Left ventricle myocardium inferior (tissue), 1 donor: ENCODE measurements at regions not wholly inside any gene's neighbourhood (a gene's known extent, or its start where the extent isn't known, plus 50 kb on each side); places are given as distances from the start of the nearest gene placed in this dataset.

ENCODE experiments used
- DNase-seq: peaks from one replicate; pipeline ENCODE4 v3.0.0-alpha.2; 2020
- H3K27ac ChIP-seq: fragments of 200-600 bp; replicated peaks from 2 replicates; pipeline ENCODE4 v1.8.0; 2021
- H3K27me3 ChIP-seq: fragments of 200-600 bp; 2 replicates; pipeline ENCODE4 v1.8.0; 2021; ENCODE audit warnings: low read depth
- H3K36me3 ChIP-seq: fragments of 200-600 bp; 2 replicates; pipeline ENCODE4 v1.8.0; 2021
- H3K4me1 ChIP-seq: fragments of 200-600 bp; 2 replicates; pipeline ENCODE4 v1.8.0; 2021
- H3K4me3 ChIP-seq: fragments of 200-600 bp; 2 replicates; pipeline ENCODE4 v1.8.0; 2021; ENCODE audit warnings: mild to moderate bottlenecking, moderate library complexity
- H3K9me3 ChIP-seq: fragments of 200-600 bp; replicated peaks from 2 replicates; pipeline ENCODE4 v1.8.0; 2021
- CTCF ChIP-seq: fragments of 200-600 bp; IDR thresholded peaks from 2 replicates; pipeline ENCODE4 v1.8.0; 2021; ENCODE audit warnings: antibody characterized with exemption, mild to moderate bottlenecking, borderline replicate concordance
- intact Hi-C: fragments of 100-400 bp; cut with micrococcal nuclease; formaldehyde crosslinking; loops from one replicate; pipeline ENCODE4 v1.11.0; 2022
- donor health status: DM: no; HTN: yes; CAD: no; lungs with severe emphysema.

DNA sequence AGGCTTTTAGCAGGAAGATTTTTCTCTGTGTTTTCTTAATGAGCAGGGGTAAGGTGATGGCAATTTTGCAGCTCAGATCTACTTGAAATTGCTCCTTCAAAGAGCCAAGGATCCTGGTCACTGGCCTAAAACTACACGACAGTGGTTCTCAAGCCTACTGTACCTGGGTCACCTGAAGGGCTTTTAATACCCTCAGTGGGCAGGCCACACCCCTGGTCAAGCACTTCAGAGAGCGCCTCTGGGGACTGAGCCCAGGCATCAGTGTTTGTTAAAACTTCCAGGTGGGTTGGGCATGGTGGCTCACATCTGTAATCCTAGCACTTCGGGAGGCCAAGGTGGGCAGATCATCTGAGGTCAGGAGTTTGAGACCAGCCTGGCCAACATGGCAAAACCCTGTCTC, 158.4 kb downstream of the FAM43A start:
- Histone ChIP-seq H3K27ac (no peak overlapping the region), H3K4me1 (peaks cover 14% of the 10 kb centered on the region), H3K27me3 (no peaks in the 10 kb centered on the region), H3K9me3 (no peaks in the 10 kb centered on the region), H3K4me3 (no peak overlapping the region), H3K36me3 (no peaks in the 10 kb centered on the region)
- TF ChIP-seq CTCF: no peak
- intact Hi-C loops: no loop called here
- DNase-seq: no peak

DNA sequence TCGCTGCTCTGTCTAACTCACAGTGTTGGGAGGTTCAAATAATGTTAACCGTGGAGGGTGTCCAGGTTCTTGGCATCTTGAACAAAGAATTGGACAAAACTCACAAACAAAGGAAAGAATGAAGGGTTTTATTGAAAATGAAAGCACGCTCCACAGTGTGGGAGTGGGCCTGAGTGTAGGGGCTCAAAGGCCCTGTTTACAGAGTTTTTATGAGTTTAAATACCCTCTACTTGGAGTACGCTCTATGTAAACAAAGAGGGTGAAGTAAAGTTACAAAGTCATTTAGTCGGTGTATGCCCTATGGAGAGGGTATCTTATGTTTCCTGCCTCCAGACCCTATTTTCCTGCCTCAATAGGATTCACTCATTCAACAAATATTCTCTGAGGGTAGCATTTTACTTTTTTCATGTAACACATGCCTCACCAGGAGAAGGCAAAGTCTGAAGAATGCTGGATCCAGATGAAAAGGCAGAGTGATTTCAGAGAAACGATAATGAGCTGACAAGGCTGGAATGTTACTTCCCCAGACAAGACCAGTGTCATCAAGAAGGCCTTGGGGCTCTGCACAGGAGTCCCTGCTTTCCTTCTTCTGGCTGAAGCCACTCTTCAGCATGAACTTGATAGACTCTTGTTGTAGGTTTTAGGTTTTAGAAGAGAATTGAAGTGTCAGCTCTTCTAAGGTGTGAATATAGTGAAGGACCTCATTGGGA, 163.6 kb downstream of the FAM43A start:
- Histone ChIP-seq H3K9me3 (no peaks in the 10 kb centered on the region), H3K4me1 (peaks cover 10% of the 10 kb centered on the region), H3K4me3 (no peak overlapping the region), H3K27me3 (no peaks in the 10 kb centered on the region), H3K36me3 (no peaks in the 10 kb centered on the region), H3K27ac (no peak overlapping the region)
- intact Hi-C loops: no loop called here
- no peak for DNase-seq
- no peak for TF ChIP-seq CTCF

DNA sequence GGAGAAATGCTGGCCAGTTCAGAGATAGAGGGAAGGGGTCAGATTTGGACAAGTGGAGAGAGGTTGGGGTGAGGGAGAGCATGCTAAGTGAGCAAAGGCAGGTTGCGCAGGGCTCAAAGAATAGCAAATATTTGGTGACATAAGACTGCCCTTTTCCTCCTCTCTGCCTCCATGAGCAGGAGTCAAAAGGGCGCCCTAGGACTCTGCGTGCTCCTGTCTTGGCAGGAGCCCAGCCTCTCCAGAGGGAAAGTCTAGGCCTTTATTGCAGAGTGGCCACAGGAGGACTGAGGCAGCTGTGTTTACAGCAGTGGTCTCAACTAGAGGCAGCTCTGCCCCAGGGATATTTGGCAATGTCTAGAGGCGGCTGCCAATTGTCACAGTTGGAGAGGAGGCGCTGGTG, 165.6 kb downstream of the FAM43A start:
- Histone ChIP-seq H3K27ac (no peak overlapping the region), H3K4me3 (no peak overlapping the region), H3K4me1 (peaks cover 28% of the 10 kb centered on the region), H3K27me3 (no peaks in the 10 kb centered on the region), H3K36me3 (no peaks in the 10 kb centered on the region), H3K9me3 (no peaks in the 10 kb centered on the region)
- no peak for DNase-seq
- no peak for TF ChIP-seq CTCF
- intact Hi-C loops: no loop called here

- Histone ChIP-seq H3K27ac (no peak overlapping the region), H3K27me3 (no peaks in the 10 kb centered on the region), H3K9me3 (no peaks in the 10 kb centered on the region), H3K4me3 (no peak overlapping the region), H3K4me1 (peaks cover 33% of the 10 kb centered on the region), H3K36me3 (no peaks in the 10 kb centered on the region)
- intact Hi-C loops: no loop called here
- DNase-seq: no peak
- no peak for TF ChIP-seq CTCF
Measured at GRCh38 chr3:194851941-194852340, 166.3 kb downstream of the FAM43A start.

DNA sequence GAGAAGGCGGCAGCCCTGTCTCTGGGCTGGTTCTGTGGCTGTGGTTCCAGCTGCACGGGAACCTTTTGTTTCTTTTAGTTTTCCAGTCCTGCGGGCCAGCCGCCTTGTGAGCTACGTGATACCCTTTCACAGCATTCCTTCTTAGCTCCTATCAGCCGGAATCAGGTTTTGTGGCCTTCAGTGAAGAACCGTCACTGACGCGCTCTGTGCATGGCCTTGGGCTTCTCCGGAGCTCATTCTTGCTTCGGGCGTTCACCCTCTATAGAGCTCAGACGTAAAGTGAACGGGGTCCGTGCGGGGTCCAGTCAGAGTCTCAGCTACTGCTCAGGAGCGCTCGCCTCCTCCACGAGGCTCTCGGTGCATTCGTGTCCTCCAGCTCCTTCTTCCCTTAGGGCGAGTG, 166.7 kb downstream of the FAM43A start:
- no peak for DNase-seq
- Histone ChIP-seq H3K4me1 (peaks cover 35% of the 10 kb centered on the region), H3K36me3 (no peaks in the 10 kb centered on the region), H3K9me3 (no peaks in the 10 kb centered on the region), H3K27me3 (no peaks in the 10 kb centered on the region), H3K4me3 (no peak overlapping the region), H3K27ac (no peak overlapping the region)
- no peak for TF ChIP-seq CTCF
- intact Hi-C loops: no loop called here
